Myocyte (in vitro differentiated cells): ENCODE measurements at regions not wholly inside any gene's neighbourhood (a gene's known extent, or its start where the extent isn't known, plus 50 kb on each side); places are given as distances from the start of the nearest gene placed in this dataset.

Source experiments
- DNase-seq: peaks from one replicate; pipeline ENCODE4 v3.0.0-alpha.2; 2012; ENCODE audit warnings: low read depth

DNA sequence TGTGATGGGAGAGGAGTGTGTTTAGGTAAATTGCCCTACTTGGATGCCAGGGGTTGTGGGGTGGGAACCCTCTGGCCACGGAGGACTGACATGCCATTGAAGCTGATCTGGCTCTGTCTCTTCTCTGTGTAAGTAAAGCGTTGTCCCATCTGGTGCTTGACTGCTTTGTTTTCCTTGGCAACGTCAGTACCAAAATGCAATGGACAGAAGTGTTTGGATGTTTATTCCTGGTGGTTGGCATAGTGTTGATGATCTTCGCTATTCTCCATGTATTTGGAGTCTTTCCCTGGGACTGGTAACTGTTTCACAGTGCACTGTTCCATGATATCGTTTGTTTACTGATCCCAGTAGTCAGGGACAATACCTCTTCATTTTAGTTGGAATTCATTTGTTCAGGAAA, 130.5 kb upstream of the MCTP2 start:
- no peak for DNase-seq

- no peak for DNase-seq
Measured at GRCh38 chr15:94099574-94099960, 131.8 kb upstream of the MCTP2 start.

DNA sequence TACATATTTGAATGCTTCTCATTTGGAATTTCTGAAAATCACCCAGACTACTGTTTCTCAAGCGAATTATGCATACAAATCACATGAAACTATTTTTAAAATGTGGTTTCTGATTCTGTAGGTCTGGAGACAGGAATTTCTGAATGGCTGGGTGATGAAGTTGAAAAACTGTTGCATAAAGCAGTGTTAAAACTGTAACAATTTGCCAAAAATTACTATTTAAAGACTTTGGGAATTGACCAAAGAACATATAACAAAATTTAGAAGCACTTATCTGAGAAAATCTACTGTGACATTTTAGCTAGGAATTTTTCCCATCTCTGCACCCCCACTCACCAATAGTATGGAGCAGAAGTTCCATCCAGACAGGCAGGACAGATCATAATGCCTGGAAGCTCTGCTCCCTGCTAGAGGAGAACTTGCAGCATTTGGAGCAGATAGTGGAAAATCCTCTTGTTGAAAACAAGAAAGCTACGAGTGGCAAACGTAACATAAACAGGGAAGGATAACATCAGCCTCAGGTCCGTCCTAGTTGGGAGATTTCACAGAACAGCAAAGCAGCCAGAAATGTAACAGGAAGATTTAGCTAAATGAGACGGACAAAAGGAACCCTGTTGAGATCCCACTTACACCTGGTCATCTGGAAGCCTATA, 132.3 kb upstream of the MCTP2 start:
- DNase-seq: no peak

DNA sequence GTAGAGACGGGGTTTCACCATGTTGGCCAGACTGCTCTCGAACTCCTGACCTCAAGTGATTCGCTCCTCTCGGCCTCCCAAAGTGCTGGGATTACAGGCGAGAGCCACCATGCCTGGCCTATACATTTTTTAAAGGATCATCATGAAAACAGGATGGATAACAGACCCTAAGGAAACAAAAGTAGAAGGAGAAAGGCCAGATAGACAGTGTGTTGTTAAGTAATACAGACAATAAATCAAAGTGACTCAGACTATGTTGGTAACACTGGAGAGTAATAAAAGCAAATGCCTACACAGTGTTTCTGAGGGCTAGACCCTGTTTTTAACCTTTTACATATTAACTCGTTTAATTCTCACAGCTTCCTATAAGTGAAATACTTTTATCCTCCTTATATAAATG, 133.8 kb upstream of the MCTP2 start:
- DNase-seq: no peak

DNA sequence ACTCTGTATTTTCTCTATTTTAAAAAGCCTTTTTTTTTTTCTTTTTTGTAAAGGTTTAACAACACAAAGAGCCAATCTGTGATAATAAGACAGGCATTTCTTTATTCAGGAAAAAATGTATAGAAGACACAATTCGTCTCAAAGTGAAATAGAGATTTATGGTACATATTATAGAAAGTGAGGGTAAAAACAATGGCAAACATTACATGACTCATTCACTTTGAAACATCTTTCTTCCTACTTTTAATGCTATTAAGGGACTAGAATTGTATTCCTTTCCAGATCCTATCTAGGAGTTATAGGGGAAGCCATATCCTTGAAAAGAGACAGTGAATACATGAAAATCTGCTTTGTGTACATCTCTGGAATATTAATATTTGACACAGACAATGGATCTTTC, 137.1 kb upstream of the MCTP2 start:
- DNase-seq: no peak

DNA sequence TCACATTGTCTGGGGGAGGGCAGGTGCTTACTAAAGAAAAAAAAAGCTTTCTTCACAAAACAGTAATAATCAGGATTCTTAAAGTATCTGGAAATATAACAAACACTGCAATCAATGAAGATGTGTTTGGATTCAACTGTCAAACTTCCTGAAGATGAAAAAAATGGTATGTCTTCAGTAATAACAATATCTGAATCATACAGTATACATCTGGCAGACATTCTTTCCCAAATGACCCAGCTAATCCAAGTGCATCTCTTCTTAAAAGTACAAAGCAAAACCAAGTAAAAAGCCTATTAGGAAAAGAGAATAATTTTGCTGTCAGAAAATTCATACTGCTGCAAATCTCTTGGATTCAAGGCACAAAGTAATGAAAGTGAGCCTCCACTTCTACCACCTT, 145.0 kb upstream of the MCTP2 start:
- no peak for DNase-seq

GRCh38 chr15:94083467-94084052, 147.8 kb upstream of the MCTP2 start:
- no peak for DNase-seq

- DNase-seq: no peak
Measured at GRCh38 chr15:94081829-94082228, 149.5 kb upstream of the MCTP2 start.

DNA sequence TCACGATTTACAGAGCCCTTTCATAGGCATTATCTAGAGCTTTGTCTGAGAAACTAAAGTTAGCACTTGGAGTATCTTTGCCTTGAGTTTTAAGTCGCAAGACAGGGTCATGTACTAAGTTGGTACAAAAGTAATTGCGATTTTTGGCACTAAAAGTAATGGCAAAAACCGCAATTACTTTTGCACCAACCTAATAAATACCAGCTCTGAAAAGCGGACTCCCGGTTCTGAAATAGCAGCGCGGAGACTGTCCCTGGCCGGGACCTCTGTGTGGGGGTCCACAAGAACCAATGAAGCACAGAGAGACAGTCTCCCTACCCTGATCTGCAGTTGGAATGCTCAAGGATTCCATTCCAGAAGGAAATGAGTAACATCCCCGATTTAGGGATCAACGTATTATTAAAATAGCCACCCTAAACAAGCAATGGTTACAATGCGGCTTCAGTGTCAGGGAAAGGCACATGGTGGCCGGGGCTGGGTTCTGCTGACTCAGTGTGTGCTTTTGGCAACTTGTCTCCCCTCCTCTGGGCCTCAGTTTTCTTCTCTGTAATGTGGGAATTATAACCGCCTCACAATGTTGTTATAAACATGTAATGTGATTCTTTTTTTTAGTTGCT, 150.3 kb upstream of the MCTP2 start:
- no peak for DNase-seq

DNA sequence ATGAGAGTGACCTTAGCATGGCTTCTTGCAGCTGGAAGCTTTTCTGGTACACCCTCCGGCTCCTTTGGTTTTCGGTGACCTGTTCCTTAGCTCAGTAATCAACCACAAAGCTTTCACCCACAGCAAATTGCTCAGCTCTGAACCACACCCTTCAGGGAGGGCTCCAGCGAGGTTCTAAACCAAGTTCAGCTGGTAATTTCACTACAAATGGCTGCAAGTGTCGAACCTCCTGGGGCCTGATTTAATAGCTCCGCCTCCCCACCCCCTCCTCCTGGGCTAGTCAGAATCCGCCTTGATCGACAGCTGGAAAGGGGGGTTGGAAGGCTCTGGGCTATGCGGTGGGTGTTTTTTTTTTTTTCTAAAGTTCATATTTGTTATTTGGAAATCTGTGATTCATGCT, 150.9 kb upstream of the MCTP2 start:
- peak; percentile 3 for DNase-seq

DNA sequence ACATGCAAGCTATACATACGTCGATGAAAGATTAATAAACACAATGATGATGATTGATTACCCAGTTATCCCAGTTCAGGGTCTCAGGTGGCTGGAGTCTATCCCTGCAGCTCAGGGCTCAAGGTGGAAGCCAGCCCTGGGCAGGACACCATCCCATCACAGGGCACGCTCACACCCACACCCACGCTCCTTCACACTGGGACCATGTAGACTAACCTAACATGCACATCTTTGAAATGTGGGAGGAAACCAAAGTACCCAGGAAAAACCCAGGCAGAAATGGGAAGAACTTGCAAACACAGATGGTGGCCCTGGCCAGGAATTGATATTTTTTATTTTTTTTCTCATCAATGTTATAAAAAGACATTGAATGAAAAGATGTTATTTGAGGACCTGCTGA, 151.4 kb upstream of the MCTP2 start:
- DNase-seq: no peak

DNA sequence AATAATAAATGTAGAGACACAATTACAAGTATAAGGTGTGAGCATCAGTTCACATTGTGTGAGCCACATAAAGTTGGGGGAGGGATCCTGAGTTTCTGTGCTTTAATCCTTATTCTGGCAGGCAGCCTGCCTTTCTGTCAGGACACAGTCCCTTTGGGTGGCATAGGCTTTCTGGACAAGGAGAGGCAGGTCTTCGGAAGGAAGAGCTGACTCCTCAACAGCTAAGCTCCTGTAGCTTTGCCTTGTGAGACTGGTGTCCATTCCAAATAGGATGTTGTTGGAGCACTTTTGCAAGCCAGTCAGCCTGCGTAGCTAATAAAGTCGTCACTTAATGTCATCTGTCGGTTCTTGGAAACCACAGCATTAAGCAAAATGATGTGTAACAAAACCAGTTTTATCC, 151.9 kb upstream of the MCTP2 start:
- DNase-seq: no peak

GRCh38 chr15:94077938-94078337, 153.4 kb upstream of the MCTP2 start:
- DNase-seq: no peak

- no peak for DNase-seq
Measured at GRCh38 chr15:94075349-94075748, 156.0 kb upstream of the MCTP2 start.

GRCh38 chr15:94070356-94071295, 160.7 kb upstream of the MCTP2 start:
- peak; percentile 1 for DNase-seq

DNA sequence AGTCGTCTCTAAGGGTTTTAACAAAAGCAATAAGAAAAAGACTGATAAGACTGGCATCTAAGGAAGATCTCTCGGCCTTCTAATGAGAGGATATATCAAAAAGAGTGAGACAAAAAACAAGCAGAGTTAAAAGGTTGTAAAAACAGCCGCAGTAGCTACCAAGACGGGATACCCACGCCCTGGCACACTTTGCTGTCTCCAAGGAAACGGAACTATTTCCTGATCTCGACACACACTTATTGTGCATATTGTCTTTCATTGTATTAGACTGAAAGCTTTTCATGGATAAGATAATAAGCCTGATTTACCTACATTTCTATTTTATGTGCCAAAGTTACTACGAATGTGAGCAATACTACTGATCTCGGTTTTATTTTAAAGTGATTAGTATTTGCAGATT, 161.5 kb upstream of the MCTP2 start:
- DNase-seq: no peak

- no peak for DNase-seq
Measured at GRCh38 chr15:94066811-94067210, 164.6 kb upstream of the MCTP2 start.

DNA sequence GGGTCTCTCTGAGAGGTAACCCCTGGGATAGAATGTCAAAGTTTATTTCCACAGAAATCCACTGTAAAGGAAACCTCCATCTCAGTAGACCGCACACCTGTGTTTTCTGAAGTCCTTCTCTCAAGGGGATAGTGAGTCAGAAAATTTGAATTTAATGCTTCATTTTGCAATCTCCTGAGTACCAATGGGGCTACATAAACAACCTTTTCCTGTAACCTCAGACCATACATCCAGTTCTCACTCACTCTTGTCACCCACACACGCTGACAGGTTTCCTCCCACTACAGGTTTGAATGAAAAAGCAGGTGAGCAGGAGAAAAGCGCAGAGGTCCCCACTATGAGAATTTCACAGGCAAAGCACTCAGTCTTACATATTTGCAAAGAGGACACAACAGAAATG, 165.3 kb upstream of the MCTP2 start:
- DNase-seq: no peak

- no peak for DNase-seq
Measured at GRCh38 chr15:94064676-94065313, 166.6 kb upstream of the MCTP2 start.

DNA sequence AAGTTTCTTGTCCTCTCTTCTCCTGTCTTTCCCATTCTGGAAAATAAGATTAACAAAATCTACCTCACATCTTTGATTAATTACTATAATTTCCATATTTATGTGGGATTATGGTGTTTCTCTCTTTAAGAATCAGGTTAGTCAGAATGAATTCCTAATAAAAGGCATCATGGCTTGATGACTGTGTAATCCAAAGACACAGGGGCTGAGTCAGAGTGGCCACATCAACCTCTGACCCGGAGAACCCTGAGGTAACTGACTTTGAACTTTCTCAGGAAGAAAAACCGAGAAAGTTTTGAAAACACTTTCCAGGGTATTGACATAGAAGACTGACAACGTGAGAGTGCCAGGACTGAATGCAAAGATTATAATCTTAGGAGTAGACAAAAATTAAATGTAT, 170.3 kb upstream of the MCTP2 start:
- no peak for DNase-seq

DNA sequence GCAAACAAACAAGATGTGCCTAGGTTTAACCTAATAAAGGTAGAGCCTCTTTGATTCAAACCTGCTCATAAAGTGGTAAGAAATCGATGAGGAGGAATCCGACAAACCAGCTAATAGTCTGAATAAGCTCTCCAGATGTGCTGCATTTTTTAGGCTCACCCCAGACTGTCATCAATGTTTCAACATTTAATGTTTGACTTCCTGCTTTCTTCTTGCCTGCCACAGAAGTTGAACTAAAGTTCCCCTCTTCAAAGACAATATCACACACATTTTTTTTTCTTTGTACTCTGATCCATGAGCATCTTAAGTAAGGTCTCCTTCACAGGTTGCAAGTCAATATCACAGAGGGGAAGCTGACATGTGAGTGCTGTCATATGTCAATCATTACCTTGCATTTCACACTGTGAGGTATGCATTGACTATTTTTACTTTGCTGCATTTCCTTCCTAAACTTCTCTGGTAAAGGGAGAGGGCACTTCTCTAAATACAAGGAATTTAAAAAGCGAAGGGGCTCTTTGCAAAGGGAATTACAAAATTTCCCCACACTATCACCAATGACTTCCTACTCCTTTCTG, 172.3 kb upstream of the MCTP2 start:
- no peak for DNase-seq
